A549 (cell line): ENCODE measurements at regions not wholly inside any gene's neighbourhood (a gene's known extent, or its start where the extent isn't known, plus 50 kb on each side); places are given as distances from the start of the nearest gene placed in this dataset.

Experiments
- ATAC-seq, 2 experiments: fragments of 200-7000 bp in 1 of 2; fragments of >200 bp in 1 of 2; cut with Nextera tagmentation in 1 of 2; cut with Tn5 transposase in 1 of 2; 3 replicates each; pipeline versions ENCODE4 v1.8.0 to v1.9.1; 2018 to 2020; ENCODE audit warnings: mild to moderate bottlenecking in 1 of 2, moderate library complexity in 1 of 2
- CTCF ChIA-PET: fragments of 300-600 bp; sonication (Branson Sonifier 250); formaldehyde crosslinking; extraction: SDS; loops from one replicate; lab custom pipeline; 2021; ENCODE audit warnings: antibody characterized with exemption, inconsistent platforms; lab: Yijun Ruan, JAX
- POLR2A ChIA-PET: fragments of 350-600 bp; formaldehyde crosslinking; extraction: SDS; loops from one replicate; lab custom pipeline; 2021; ENCODE audit warnings: antibody characterized with exemption, inconsistent platforms; lab: Yijun Ruan, JAX
- DNase-seq, 2 experiments: peaks; one replicate each; pipeline versions ENCODE4 v3.0.0 to v3.0.0-alpha.2; 2011 to 2016; ENCODE audit warnings: low read depth in 1 of 2, low spot score in 1 of 2
- FAIRE-seq: peaks from 2 replicates; lab custom pipeline; 2011; peaks lifted over from hg19 to GRCh38; lab: Jason Lieb, UNC
- H3K27ac ChIP-seq, 2 experiments: fragments of >200 bp; sonication (Bioruptor Twin); formaldehyde crosslinking; 3 replicates each; pipeline ENCODE4 v1.5.1; 2016 to 2017
- H3K4me1 ChIP-seq: fragments of >200 bp; sonication (Bioruptor Twin); formaldehyde crosslinking; 3 replicates; pipeline ENCODE4 v1.6.1; 2016
- H3K4me2 ChIP-seq: fragments of >200 bp; sonication (Bioruptor Twin); formaldehyde crosslinking; 3 replicates; pipeline ENCODE4 v1.6.1; 2016
- H3K4me3 ChIP-seq: fragments of >200 bp; sonication (Bioruptor Twin); formaldehyde crosslinking; 3 replicates; pipeline ENCODE4 v1.5.1; 2016
- H3K9me3 ChIP-seq: fragments of >200 bp; sonication (Bioruptor Twin); formaldehyde crosslinking; 3 replicates; pipeline ENCODE4 v1.6.1; 2016
- ATOH8 ChIP-seq: fragments of 250-450 bp; sonication (Bioruptor Pico); IDR thresholded peaks from 2 replicates; pipeline ENCODE4 v1.5.0; 2020; ENCODE audit warnings: low read depth, mild to moderate bottlenecking, moderate library complexity
- CBX2 ChIP-seq: fragments of 200-600 bp; sonication (generic); IDR thresholded peaks from 2 replicates; pipeline ENCODE4 v1.6.1; 2016; ENCODE audit warnings: low read depth, mild to moderate bottlenecking, borderline replicate concordance
- CHD2 ChIP-seq: fragments of 150-350 bp; IDR thresholded peaks from 2 replicates; pipeline ENCODE4 v1.6.1; 2014; ENCODE audit warnings: low read length; ENCODE audit not compliant: partially characterized antibody
- E2F6 ChIP-seq: IDR thresholded peaks from 2 replicates; pipeline ENCODE4 v1.6.1; 2012; ENCODE audit warnings: low read depth, borderline replicate concordance
- FOSB ChIP-seq: fragments of 250-450 bp; sonication (Bioruptor Pico); IDR thresholded peaks from 2 replicates; pipeline ENCODE4 v1.5.0; 2020; ENCODE audit warnings: mild to moderate bottlenecking, moderate library complexity
- FOSL2 ChIP-seq, 2 experiments: fragments of 450-650 bp in 1 of 2; fragments of >200 bp in 1 of 2; sonication (Bioruptor Twin) in 1 of 2; formaldehyde crosslinking; IDR thresholded peaks; 2 replicates each; pipeline versions ENCODE4 v1.5.0 to v1.6.1; 2016 to 2020; ENCODE audit warnings: mild to moderate bottlenecking in 1 of 2, moderate library complexity in 1 of 2
- HES2 ChIP-seq: fragments of >200 bp; sonication (Bioruptor Twin); formaldehyde crosslinking; IDR thresholded peaks from 2 replicates; pipeline ENCODE4 v1.6.1; 2016
- HEYL ChIP-seq: fragments of 250-450 bp; sonication (Bioruptor Pico); IDR thresholded peaks from 2 replicates; pipeline ENCODE4 v1.8.0; 2021; ENCODE audit warnings: mild to moderate bottlenecking, moderate library complexity
- HOXB5 ChIP-seq: fragments of 250-450 bp; sonication (Bioruptor Pico); IDR thresholded peaks from 2 replicates; pipeline ENCODE4 v1.5.0; 2020; ENCODE audit warnings: mild to moderate bottlenecking, moderate library complexity
- JUN ChIP-seq, 2 experiments: fragments of >200 bp; sonication (Bioruptor Twin); formaldehyde crosslinking; IDR thresholded peaks; 2 replicates in 1 of 2; 3 replicates in 1 of 2; pipeline ENCODE4 v1.6.1; 2016 to 2017
- KDM5A ChIP-seq: fragments of 200-600 bp; sonication (generic); IDR thresholded peaks from 2 replicates; pipeline ENCODE4 v1.6.1; 2016; ENCODE audit warnings: antibody characterized with exemption, mild to moderate bottlenecking
- MYC ChIP-seq: IDR thresholded peaks from 2 replicates; pipeline ENCODE4 v1.6.1; 2012; ENCODE audit warnings: mild to moderate bottlenecking, inconsistent platforms, low read length, improper control_type of control experiment, borderline replicate concordance
- NFE2L2 ChIP-seq: fragments of 150-350 bp; conservative IDR thresholded peaks from 2 replicates; pipeline ENCODE4 v1.6.1; 2014; ENCODE audit warnings: low read length
- PHF8 ChIP-seq: fragments of 200-600 bp; sonication (generic); IDR thresholded peaks from 2 replicates; pipeline ENCODE4 v1.6.1; 2016; ENCODE audit warnings: low read depth, mild to moderate bottlenecking, antibody characterized with exemption, moderate library complexity, borderline replicate concordance
- RAD21 ChIP-seq, 2 experiments: fragments of >200 bp in 1 of 2; sonication (Bioruptor Twin) in 1 of 2; formaldehyde crosslinking in 1 of 2; IDR thresholded peaks in 1 of 2; conservative IDR thresholded peaks in 1 of 2; 2 replicates in 1 of 2; 3 replicates in 1 of 2; pipeline ENCODE4 v1.6.1; 2012 to 2018; ENCODE audit warnings: inconsistent platforms in 1 of 2
- TFCP2L1 ChIP-seq: fragments of 250-450 bp; sonication (Bioruptor Pico); IDR thresholded peaks from 2 replicates; pipeline ENCODE4 v1.5.0; 2021; ENCODE audit warnings: mild to moderate bottlenecking
- TP53 ChIP-seq: fragments of 250-450 bp; sonication (Bioruptor Pico); IDR thresholded peaks from 2 replicates; pipeline ENCODE4 v1.5.0; 2021; ENCODE audit warnings: mild to moderate bottlenecking, moderate library complexity
- ZFP36 ChIP-seq: fragments of 450-650 bp; IDR thresholded peaks from 2 replicates; pipeline ENCODE4 v1.6.1; 2014; ENCODE audit warnings: borderline replicate concordance; ENCODE audit not compliant: partially characterized antibody
- WGBS: methylation state at CpG from one replicate; pipeline ENCODE4 v1.1.6; 2017; ENCODE audit errors: missing lambda C conversion rate; 5-methylcytosine and 5-hydroxymethylcytosine counted together
- TF ChIP-seq, protein P1 (sequence below): fragments of 450-650 bp; IDR thresholded peaks from 2 replicates; pipeline ENCODE4 v1.6.1; 2014; ENCODE audit warnings: antibody characterized with exemption
- TF ChIP-seq, protein P2 (sequence below): fragments of >200 bp; sonication (Bioruptor Twin); formaldehyde crosslinking; IDR thresholded peaks from 3 replicates; pipeline ENCODE4 v1.6.1; 2016

GRCh38 chr11:119531056-119531455, 108.1 kb upstream of the THY1 start (continued):
- TF ChIP-seq, protein P1, sequence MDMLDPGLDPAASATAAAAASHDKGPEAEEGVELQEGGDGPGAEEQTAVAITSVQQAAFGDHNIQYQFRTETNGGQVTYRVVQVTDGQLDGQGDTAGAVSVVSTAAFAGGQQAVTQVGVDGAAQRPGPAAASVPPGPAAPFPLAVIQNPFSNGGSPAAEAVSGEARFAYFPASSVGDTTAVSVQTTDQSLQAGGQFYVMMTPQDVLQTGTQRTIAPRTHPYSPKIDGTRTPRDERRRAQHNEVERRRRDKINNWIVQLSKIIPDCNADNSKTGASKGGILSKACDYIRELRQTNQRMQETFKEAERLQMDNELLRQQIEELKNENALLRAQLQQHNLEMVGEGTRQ: no peak
- no peak for TF ChIP-seq HEYL (CRISPR knock-in tag)
- TF ChIP-seq MYC: no peak
- no peak for TF ChIP-seq JUN (IDR thresholded peaks at IDR 0.05)
- TF ChIP-seq HOXB5 (CRISPR knock-in tag): no peak
- no peak for TF ChIP-seq FOSB (CRISPR knock-in tag)
- no peak for TF ChIP-seq CBX2
- no peak for TF ChIP-seq TP53 (CRISPR knock-in tag)

GRCh38 chr11:119530509-119530908, 107.5 kb upstream of the THY1 start:
- ATAC-seq (no peak), DNase-seq (no peak), FAIRE-seq (no peak)
- Histone ChIP-seq H3K9me3 (no peaks in the 10 kb centered on the region), H3K4me3 (no peak overlapping the region), H3K27ac (no peak overlapping the region), H3K4me2 (no peak overlapping the region)
- POLR2A ChIA-PET: no interaction called here
- no peak for TF ChIP-seq RAD21 (conservative IDR thresholded peaks at IDR 0.05 in 1 of 2, IDR thresholded peaks at IDR 0.05 in 1 of 2)
- no peak for TF ChIP-seq FOSL2 (IDR thresholded peaks at IDR 0.05)
- no peak for TF ChIP-seq FOSL2 (CRISPR knock-in tag; IDR thresholded peaks at IDR 0.05)
- no peak for TF ChIP-seq KDM5A
- no peak for TF ChIP-seq ATOH8 (CRISPR knock-in tag)
- no peak for TF ChIP-seq TFCP2L1 (CRISPR knock-in tag)
- TF ChIP-seq CHD2: no peak
- TF ChIP-seq, protein P2, sequence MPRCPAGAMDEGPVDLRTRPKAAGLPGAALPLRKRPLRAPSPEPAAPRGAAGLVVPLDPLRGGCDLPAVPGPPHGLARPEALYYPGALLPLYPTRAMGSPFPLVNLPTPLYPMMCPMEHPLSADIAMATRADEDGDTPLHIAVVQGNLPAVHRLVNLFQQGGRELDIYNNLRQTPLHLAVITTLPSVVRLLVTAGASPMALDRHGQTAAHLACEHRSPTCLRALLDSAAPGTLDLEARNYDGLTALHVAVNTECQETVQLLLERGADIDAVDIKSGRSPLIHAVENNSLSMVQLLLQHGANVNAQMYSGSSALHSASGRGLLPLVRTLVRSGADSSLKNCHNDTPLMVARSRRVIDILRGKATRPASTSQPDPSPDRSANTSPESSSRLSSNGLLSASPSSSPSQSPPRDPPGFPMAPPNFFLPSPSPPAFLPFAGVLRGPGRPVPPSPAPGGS: no peak
- TF ChIP-seq PHF8: no peak
- TF ChIP-seq, all 56 proteins: peak for 0
- H3K4me1 ChIP-seq: no peaks in the 10 kb centered on the region
- CTCF ChIA-PET: interaction anchor here (1.2 kb wide), 1 partner anchor 50 kb away, joined by 3 read pairs; no protein-coding TSS in a partner anchor
- WGBS: 65% methylated on average over 6 of the region's 6 CpGs

GRCh38 chr11:119529936-119530335, 107.0 kb upstream of the THY1 start:
- H3K4me2 ChIP-seq: no peak overlapping the region
- DNase-seq: no peak
- no peak for FAIRE-seq
- no peak overlapping the region for H3K4me3 ChIP-seq
- no peak overlapping the region for H3K27ac ChIP-seq
- ATAC-seq: no peak
- POLR2A ChIA-PET: no interaction called here
- no peak for TF ChIP-seq HOXB5 (CRISPR knock-in tag)
- TF ChIP-seq HES2: no peak
- no peak for TF ChIP-seq E2F6
- TF ChIP-seq ZFP36: no peak
- no peak for TF ChIP-seq MYC
- TF ChIP-seq NFE2L2: no peak
- TF ChIP-seq, all 56 proteins: peak for 0
- WGBS: 7% methylated on average over 4 of the region's 4 CpGs
- H3K9me3 ChIP-seq: no peaks in the 10 kb centered on the region
- CTCF ChIA-PET: interaction anchor here (1.2 to 1.7 kb wide), 3 partner anchors 12 to 50 kb away, joined by 3 to 6 read pairs (median 4); no protein-coding TSS in a partner anchor
- no peaks in the 10 kb centered on the region for H3K4me1 ChIP-seq
